ENCODE measurements at regions not wholly inside any gene's neighbourhood (a gene's known extent, or its start where the extent isn't known, plus 50 kb on each side); places are given as distances from the start of the nearest gene placed in this dataset.

DNA sequence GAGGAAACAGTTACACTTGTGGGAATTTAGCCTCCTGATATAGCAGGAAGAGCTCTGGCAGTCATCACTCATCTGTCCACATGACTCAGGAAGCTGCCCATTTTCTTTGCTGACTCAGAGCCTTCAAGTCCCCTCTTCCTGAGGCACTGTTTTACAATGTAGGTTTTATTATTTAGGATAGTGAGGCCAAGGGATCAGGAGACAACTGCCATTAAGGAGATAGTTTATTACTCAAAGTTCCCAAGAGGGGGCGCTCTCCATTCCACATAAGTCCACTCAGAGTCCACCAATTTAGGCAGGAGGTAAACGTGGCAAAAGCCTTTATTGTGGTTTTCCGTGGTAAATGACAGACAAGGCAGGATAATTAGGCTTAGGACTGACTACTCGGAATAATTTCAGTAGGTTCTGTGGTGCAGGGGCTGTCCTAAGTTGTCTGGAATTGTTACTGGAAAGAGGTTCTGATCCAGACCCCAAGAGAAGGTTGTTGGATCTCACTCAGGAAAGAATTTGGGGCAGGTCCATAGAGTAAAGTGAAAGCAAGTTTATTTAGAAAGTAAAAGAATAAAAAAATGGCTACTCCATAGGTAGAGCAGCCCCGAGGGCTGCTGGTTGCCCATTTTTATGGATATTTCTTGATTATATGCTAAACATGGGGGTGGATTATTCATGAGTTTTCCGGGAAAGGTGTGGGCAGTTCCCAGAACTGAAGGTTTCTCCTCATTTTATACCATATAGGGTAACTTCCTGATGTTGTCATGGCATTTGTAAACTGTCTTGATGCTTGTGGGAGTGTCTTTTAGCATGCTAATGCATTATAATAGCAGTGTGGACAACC is 96.0 kb upstream of the RAB40AL start:
- TF ChIP-seq, protein P1, sequence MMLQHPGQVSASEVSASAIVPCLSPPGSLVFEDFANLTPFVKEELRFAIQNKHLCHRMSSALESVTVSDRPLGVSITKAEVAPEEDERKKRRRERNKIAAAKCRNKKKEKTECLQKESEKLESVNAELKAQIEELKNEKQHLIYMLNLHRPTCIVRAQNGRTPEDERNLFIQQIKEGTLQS (IDR thresholded peaks at IDR 0.05): no peak
- TF ChIP-seq, protein P2, sequence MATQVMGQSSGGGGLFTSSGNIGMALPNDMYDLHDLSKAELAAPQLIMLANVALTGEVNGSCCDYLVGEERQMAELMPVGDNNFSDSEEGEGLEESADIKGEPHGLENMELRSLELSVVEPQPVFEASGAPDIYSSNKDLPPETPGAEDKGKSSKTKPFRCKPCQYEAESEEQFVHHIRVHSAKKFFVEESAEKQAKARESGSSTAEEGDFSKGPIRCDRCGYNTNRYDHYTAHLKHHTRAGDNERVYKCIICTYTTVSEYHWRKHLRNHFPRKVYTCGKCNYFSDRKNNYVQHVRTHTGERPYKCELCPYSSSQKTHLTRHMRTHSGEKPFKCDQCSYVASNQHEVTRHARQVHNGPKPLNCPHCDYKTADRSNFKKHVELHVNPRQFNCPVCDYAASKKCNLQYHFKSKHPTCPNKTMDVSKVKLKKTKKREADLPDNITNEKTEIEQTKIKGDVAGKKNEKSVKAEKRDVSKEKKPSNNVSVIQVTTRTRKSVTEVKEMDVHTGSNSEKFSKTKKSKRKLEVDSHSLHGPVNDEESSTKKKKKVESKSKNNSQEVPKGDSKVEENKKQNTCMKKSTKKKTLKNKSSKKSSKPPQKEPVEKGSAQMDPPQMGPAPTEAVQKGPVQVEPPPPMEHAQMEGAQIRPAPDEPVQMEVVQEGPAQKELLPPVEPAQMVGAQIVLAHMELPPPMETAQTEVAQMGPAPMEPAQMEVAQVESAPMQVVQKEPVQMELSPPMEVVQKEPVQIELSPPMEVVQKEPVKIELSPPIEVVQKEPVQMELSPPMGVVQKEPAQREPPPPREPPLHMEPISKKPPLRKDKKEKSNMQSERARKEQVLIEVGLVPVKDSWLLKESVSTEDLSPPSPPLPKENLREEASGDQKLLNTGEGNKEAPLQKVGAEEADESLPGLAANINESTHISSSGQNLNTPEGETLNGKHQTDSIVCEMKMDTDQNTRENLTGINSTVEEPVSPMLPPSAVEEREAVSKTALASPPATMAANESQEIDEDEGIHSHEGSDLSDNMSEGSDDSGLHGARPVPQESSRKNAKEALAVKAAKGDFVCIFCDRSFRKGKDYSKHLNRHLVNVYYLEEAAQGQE (IDR thresholded peaks at IDR 0.05): no peak
- TF ChIP-seq, protein P3, sequence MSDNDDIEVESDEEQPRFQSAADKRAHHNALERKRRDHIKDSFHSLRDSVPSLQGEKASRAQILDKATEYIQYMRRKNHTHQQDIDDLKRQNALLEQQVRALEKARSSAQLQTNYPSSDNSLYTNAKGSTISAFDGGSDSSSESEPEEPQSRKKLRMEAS (IDR thresholded peaks at IDR 0.05): no peak
- no peak for TF ChIP-seq RAD21 (IDR thresholded peaks at IDR 0.05)
- TF ChIP-seq, protein P4, sequence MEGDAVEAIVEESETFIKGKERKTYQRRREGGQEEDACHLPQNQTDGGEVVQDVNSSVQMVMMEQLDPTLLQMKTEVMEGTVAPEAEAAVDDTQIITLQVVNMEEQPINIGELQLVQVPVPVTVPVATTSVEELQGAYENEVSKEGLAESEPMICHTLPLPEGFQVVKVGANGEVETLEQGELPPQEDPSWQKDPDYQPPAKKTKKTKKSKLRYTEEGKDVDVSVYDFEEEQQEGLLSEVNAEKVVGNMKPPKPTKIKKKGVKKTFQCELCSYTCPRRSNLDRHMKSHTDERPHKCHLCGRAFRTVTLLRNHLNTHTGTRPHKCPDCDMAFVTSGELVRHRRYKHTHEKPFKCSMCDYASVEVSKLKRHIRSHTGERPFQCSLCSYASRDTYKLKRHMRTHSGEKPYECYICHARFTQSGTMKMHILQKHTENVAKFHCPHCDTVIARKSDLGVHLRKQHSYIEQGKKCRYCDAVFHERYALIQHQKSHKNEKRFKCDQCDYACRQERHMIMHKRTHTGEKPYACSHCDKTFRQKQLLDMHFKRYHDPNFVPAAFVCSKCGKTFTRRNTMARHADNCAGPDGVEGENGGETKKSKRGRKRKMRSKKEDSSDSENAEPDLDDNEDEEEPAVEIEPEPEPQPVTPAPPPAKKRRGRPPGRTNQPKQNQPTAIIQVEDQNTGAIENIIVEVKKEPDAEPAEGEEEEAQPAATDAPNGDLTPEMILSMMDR (IDR thresholded peaks at IDR 0.05; ENCODE audit: low read depth, low read length, missing input control): no peak
- no peak for TF ChIP-seq NR2F2 (IDR thresholded peaks at IDR 0.05)
- TF ChIP-seq TAF1 (conservative IDR thresholded peaks at IDR 0.05): no peak
- no peak for TF ChIP-seq GABPA (IDR thresholded peaks at IDR 0.05 in 1 of 2, conservative IDR thresholded peaks at IDR 0.05 in 1 of 2)
